Neural cell (in vitro differentiated cells): ENCODE measurements at regions not wholly inside any gene's neighbourhood (a gene's known extent, or its start where the extent isn't known, plus 50 kb on each side); places are given as distances from the start of the nearest gene placed in this dataset.

ENCODE experiments used
- H2AFZ ChIP-seq: fragments of 200-600, 300-800 bp; sonication (generic), shearing (Covaris generic); 2 replicates; pipeline ENCODE4 v1.6.0; 2014; ENCODE audit warnings: low read depth, mild to moderate bottlenecking, antibody characterized with exemption, low read length, moderate library complexity
- H3F3A ChIP-seq: fragments of 200-600 bp; shearing (Covaris generic); 2 replicates; pipeline ENCODE4 v1.6.1; 2016; ENCODE audit warnings: mild to moderate bottlenecking, moderate library complexity, mixed read lengths, antibody characterized with exemption, low read length; ENCODE audit not compliant: insufficient read depth, poor library complexity, severe bottlenecking
- H3K27ac ChIP-seq: fragments of 200-600, 300-800 bp; sonication (generic), shearing (Covaris generic); 2 replicates; pipeline ENCODE4 v1.5.1; 2014; ENCODE audit warnings: mild to moderate bottlenecking, low read length, moderate library complexity
- H3K27me3 ChIP-seq: fragments of 300-800, 200-600 bp; sonication (generic), shearing (Covaris generic); 2 replicates; pipeline ENCODE4 v1.6.0; 2014; ENCODE audit warnings: mild to moderate bottlenecking, low read depth, low read length, moderate library complexity; ENCODE audit not compliant: insufficient read depth
- H3K36me3 ChIP-seq: fragments of 300-800, 200-600 bp; sonication (generic), shearing (Covaris generic); 2 replicates; pipeline ENCODE4 v1.5.1; 2014; ENCODE audit warnings: mild to moderate bottlenecking, antibody characterized with exemption, low read length, moderate library complexity; ENCODE audit not compliant: insufficient read depth
- H3K4me2 ChIP-seq: fragments of 300-800, 200-600 bp; sonication (generic), shearing (Covaris generic); 2 replicates; pipeline ENCODE4 v1.6.0; 2014; ENCODE audit warnings: mild to moderate bottlenecking, low read length
- H3K4me3 ChIP-seq: fragments of 300-800, 200-600 bp; sonication (generic), shearing (Covaris generic); 2 replicates; pipeline ENCODE4 v1.5.1; 2014; ENCODE audit warnings: mild to moderate bottlenecking, low read length, moderate library complexity
- H3K79me2 ChIP-seq: fragments of 200-600 bp; shearing (Covaris generic); replicated peaks from 2 replicates; pipeline ENCODE4 v1.6.0; 2014; ENCODE audit warnings: mild to moderate bottlenecking, low read length, moderate library complexity; ENCODE audit not compliant: insufficient read depth
- H3K9ac ChIP-seq: fragments of 300-800, 200-600 bp; sonication (generic), shearing (Covaris generic); 2 replicates; pipeline ENCODE4 v1.6.1; 2016; ENCODE audit warnings: mild to moderate bottlenecking, low read length, mixed read lengths
- H3K9me2 ChIP-seq: fragments of 200-600 bp; shearing (Covaris generic); 2 replicates; pipeline ENCODE4 v1.6.1; 2016; ENCODE audit warnings: mild to moderate bottlenecking, low read length, mixed read lengths; ENCODE audit not compliant: insufficient read depth
- H3K9me3 ChIP-seq: fragments of 200-600, 300-800 bp; sonication (generic), shearing (Covaris generic); 2 replicates; pipeline ENCODE4 v1.6.1; 2016; ENCODE audit warnings: mild to moderate bottlenecking, mixed run types, low read length, moderate library complexity, mixed read lengths
- H4K20me1 ChIP-seq: fragments of 200-600 bp; shearing (Covaris generic); 2 replicates; pipeline ENCODE4 v1.6.1; 2016; ENCODE audit warnings: mild to moderate bottlenecking, mixed run types; ENCODE audit not compliant: insufficient read depth
- EP300 ChIP-seq: fragments of 450-650 bp; conservative IDR thresholded peaks from 2 replicates; pipeline ENCODE4 v1.6.1; 2014; ENCODE audit warnings: antibody characterized with exemption, mild to moderate bottlenecking, moderate library complexity; ENCODE audit not compliant: poor library complexity, severe bottlenecking
- EZH2 ChIP-seq: fragments of 200-600, 300-800 bp; shearing (Covaris generic), sonication (generic); IDR thresholded peaks from 2 replicates; pipeline ENCODE4 v1.6.1; 2014; ENCODE audit warnings: antibody characterized with exemption, low read length, borderline replicate concordance, mild to moderate bottlenecking; ENCODE audit not compliant: insufficient read depth, poor library complexity, severe bottlenecking
- MXI1 ChIP-seq: fragments of 450-650 bp; conservative IDR thresholded peaks from 2 replicates; pipeline ENCODE4 v1.6.1; 2014; ENCODE audit warnings: antibody characterized with exemption, mild to moderate bottlenecking; ENCODE audit not compliant: poor library complexity, severe bottlenecking
- POLR2AphosphoS5 ChIP-seq: IDR thresholded peaks from 2 replicates; pipeline ENCODE4 v1.6.1; 2012
- RAD21 ChIP-seq: fragments of 450-650 bp; conservative IDR thresholded peaks from 2 replicates; pipeline ENCODE4 v1.6.1; 2014; ENCODE audit warnings: antibody characterized with exemption, mild to moderate bottlenecking, moderate library complexity
- SMC3 ChIP-seq: fragments of 450-650 bp; conservative IDR thresholded peaks from 2 replicates; pipeline ENCODE4 v1.6.1; 2014; ENCODE audit warnings: antibody characterized with exemption, mild to moderate bottlenecking, moderate library complexity; ENCODE audit not compliant: poor library complexity
- TAF1 ChIP-seq: IDR thresholded peaks from 2 replicates; pipeline ENCODE4 v1.6.1; 2012; ENCODE audit warnings: low read depth
- TF ChIP-seq, protein P1 (sequence below): IDR thresholded peaks from 2 replicates; pipeline ENCODE4 v1.6.1; 2012; ENCODE audit warnings: borderline replicate concordance
- TF ChIP-seq, protein P2 (sequence below): fragments of 450-650 bp; IDR thresholded peaks from 2 replicates; pipeline ENCODE4 v1.5.1; 2014; ENCODE audit warnings: antibody characterized with exemption, mild to moderate bottlenecking, moderate library complexity; ENCODE audit not compliant: poor library complexity, severe bottlenecking

DNA sequence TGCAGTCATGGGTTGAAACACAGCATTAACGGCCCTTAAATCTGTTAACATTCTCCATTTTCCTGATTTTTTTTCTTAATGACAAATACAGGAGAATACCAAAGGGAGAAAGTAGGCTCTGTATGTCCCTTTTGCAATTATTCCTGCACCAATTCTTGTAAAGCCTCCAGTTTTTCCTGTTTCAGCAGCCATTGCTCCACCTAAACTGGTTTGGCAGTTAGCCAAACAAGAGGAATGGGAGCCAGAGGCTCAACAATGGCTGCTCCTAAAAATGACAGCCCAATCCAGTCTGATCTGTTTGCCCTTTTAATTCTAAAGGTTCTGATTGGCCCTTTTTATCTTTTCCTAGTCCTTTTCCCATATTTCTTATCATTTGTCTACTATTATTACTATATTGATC lies 284.2 kb upstream of the SGK1 start:
- Histone ChIP-seq H2AFZ (no peak overlapping the region), H3K9me2 (no peaks in the 10 kb centered on the region), H4K20me1 (no peaks in the 10 kb centered on the region), H3K9ac (no peak overlapping the region), H3K27me3 (no peaks in the 10 kb centered on the region), H3K4me3 (no peak overlapping the region), H3K27ac (no peak overlapping the region), H3F3A (no peaks in the 10 kb centered on the region), H3K4me2 (no peak overlapping the region), H3K9me3 (no peaks in the 10 kb centered on the region), H3K79me2 (no peaks in the 10 kb centered on the region), H3K36me3 (no peaks in the 10 kb centered on the region)
- TF ChIP-seq EZH2 (no peak), POLR2AphosphoS5 (no peak), EP300 (no peak), TAF1 (no peak)
- TF ChIP-seq, protein P1, sequence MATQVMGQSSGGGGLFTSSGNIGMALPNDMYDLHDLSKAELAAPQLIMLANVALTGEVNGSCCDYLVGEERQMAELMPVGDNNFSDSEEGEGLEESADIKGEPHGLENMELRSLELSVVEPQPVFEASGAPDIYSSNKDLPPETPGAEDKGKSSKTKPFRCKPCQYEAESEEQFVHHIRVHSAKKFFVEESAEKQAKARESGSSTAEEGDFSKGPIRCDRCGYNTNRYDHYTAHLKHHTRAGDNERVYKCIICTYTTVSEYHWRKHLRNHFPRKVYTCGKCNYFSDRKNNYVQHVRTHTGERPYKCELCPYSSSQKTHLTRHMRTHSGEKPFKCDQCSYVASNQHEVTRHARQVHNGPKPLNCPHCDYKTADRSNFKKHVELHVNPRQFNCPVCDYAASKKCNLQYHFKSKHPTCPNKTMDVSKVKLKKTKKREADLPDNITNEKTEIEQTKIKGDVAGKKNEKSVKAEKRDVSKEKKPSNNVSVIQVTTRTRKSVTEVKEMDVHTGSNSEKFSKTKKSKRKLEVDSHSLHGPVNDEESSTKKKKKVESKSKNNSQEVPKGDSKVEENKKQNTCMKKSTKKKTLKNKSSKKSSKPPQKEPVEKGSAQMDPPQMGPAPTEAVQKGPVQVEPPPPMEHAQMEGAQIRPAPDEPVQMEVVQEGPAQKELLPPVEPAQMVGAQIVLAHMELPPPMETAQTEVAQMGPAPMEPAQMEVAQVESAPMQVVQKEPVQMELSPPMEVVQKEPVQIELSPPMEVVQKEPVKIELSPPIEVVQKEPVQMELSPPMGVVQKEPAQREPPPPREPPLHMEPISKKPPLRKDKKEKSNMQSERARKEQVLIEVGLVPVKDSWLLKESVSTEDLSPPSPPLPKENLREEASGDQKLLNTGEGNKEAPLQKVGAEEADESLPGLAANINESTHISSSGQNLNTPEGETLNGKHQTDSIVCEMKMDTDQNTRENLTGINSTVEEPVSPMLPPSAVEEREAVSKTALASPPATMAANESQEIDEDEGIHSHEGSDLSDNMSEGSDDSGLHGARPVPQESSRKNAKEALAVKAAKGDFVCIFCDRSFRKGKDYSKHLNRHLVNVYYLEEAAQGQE, result no peak
- TF ChIP-seq, protein P2, sequence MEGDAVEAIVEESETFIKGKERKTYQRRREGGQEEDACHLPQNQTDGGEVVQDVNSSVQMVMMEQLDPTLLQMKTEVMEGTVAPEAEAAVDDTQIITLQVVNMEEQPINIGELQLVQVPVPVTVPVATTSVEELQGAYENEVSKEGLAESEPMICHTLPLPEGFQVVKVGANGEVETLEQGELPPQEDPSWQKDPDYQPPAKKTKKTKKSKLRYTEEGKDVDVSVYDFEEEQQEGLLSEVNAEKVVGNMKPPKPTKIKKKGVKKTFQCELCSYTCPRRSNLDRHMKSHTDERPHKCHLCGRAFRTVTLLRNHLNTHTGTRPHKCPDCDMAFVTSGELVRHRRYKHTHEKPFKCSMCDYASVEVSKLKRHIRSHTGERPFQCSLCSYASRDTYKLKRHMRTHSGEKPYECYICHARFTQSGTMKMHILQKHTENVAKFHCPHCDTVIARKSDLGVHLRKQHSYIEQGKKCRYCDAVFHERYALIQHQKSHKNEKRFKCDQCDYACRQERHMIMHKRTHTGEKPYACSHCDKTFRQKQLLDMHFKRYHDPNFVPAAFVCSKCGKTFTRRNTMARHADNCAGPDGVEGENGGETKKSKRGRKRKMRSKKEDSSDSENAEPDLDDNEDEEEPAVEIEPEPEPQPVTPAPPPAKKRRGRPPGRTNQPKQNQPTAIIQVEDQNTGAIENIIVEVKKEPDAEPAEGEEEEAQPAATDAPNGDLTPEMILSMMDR, result no peak

DNA sequence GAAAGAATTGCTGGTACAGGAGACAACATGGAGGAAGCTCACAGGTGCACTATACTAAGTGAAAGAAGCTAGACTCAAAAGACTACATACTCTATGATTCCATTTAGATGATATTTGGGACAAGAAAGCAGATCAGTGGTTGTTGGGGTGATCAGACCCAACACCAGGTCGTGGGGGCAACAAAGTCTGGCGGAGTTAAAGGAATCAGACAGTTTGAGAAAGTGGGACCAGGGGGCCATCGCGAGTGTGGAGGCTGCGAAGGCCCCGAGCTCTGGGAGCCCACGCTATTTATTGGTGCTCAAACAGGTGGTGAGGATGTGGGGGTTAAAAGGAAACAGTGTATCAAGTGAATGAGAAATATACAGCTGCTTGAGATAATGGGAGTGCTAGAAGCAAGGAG lies 282.8 kb upstream of the SGK1 start:
- H3K27me3 ChIP-seq, result no peaks in the 10 kb centered on the region
- no peaks in the 10 kb centered on the region for H3K79me2 ChIP-seq
- no peak overlapping the region for H3K4me3 ChIP-seq
- no peaks in the 10 kb centered on the region for H3K9me3 ChIP-seq
- no peaks in the 10 kb centered on the region for H4K20me1 ChIP-seq
- H2AFZ ChIP-seq, result no peak overlapping the region
- H3F3A ChIP-seq, result no peaks in the 10 kb centered on the region
- H3K4me2 ChIP-seq, result no peak overlapping the region
- no peak for TF ChIP-seq POLR2AphosphoS5
- TF ChIP-seq RAD21, result no peak
- TF ChIP-seq, protein P1, result no peak
- no peak for TF ChIP-seq MXI1
- TF ChIP-seq EP300, result no peak
- TF ChIP-seq EZH2, result no peak
- TF ChIP-seq, protein P2, result no peak
- TF ChIP-seq TAF1, result no peak
- no peak for TF ChIP-seq SMC3
- no peak overlapping the region for H3K27ac ChIP-seq
- H3K36me3 ChIP-seq, result no peaks in the 10 kb centered on the region
- H3K9ac ChIP-seq, result no peak overlapping the region
- H3K9me2 ChIP-seq, result no peaks in the 10 kb centered on the region
